KMS-11 (cell line): ENCODE measurements at regions not wholly inside any gene's neighbourhood (a gene's known extent, or its start where the extent isn't known, plus 50 kb on each side); places are given as distances from the start of the nearest gene placed in this dataset.

Experiments used
- H2AFZ ChIP-seq: fragments of 200-600 bp; sonication (generic); 2 replicates; pipeline ENCODE4 v1.6.1; 2016; ENCODE audit warnings: antibody characterized with exemption, mixed run types, low read depth
- H3K27ac ChIP-seq: fragments of 200-600 bp; sonication (generic); 2 replicates; pipeline ENCODE4 v1.6.1; 2016; ENCODE audit warnings: mild to moderate bottlenecking, mixed run types
- H3K27me3 ChIP-seq: fragments of 200-600 bp; sonication (generic); 2 replicates; pipeline ENCODE4 v1.6.1; 2017; ENCODE audit warnings: mild to moderate bottlenecking, low read depth, mixed run types, moderate library complexity; ENCODE audit not compliant: insufficient read depth
- H3K36me3 ChIP-seq: fragments of 200-600 bp; sonication (generic); 2 replicates; pipeline ENCODE4 v1.6.1; 2017; ENCODE audit warnings: mild to moderate bottlenecking, mixed run types; ENCODE audit not compliant: insufficient read depth
- H3K4me1 ChIP-seq: fragments of 200-600 bp; sonication (generic); 2 replicates; pipeline ENCODE4 v1.6.1; 2016; ENCODE audit warnings: mild to moderate bottlenecking, low read depth, mixed run types; ENCODE audit not compliant: poor library complexity, severe bottlenecking
- H3K4me2 ChIP-seq: fragments of 200-600 bp; sonication (generic); 2 replicates; pipeline ENCODE4 v1.7.0; 2016; ENCODE audit warnings: mild to moderate bottlenecking, mixed run types
- H3K4me3 ChIP-seq: fragments of 200-600 bp; sonication (generic); IDR thresholded peaks from 2 replicates; pipeline ENCODE4 v1.6.1; 2017; ENCODE audit warnings: low read depth, low read length, mixed read lengths; ENCODE audit not compliant: insufficient read depth
- H3K79me2 ChIP-seq: fragments of 200-600 bp; sonication (generic); 2 replicates; pipeline ENCODE4 v1.6.1; 2016; ENCODE audit warnings: low read depth, mixed run types; ENCODE audit not compliant: insufficient read depth
- H3K9ac ChIP-seq: fragments of 200-600 bp; sonication (generic); 2 replicates; pipeline ENCODE4 v1.6.1; 2016; ENCODE audit warnings: mild to moderate bottlenecking, mixed run types
- H4K20me1 ChIP-seq: fragments of 200-600 bp; sonication (generic); 2 replicates; pipeline ENCODE4 v1.6.1; 2016; ENCODE audit warnings: mild to moderate bottlenecking, mixed run types; ENCODE audit not compliant: insufficient read depth
- CTCF ChIP-seq: fragments of 200-600 bp; sonication (generic); conservative IDR thresholded peaks from 2 replicates; pipeline ENCODE4 v1.6.1; 2017; ENCODE audit warnings: low read depth, mild to moderate bottlenecking, antibody characterized with exemption, low read length, moderate library complexity, mixed read lengths

DNA sequence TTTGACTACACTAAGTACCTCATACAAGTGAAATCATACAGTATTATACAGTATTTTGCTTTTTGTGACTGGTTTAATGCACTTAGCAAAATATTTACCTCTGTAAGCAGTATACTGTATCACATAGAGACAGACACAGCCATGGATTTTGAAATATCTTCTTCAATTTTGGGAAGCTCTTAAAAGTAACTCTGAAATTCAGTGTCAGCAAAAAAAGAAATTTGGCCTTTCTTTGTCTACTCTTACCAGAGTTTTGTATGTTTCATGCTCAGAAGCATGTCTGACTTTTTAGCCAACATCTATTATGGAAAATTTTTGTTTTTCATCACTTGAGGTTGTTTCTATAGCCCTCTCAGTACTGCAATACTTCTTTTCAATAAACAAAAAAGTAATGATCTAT, 1102.2 kb downstream of the TRHDE start:
- H4K20me1 ChIP-seq, result no peaks in the 10 kb centered on the region
- no peaks in the 10 kb centered on the region for H3K27me3 ChIP-seq
- no peak overlapping the region for H3K9ac ChIP-seq
- H3K4me2 ChIP-seq, result no peak overlapping the region
- H3K4me1 ChIP-seq, result no peaks in the 10 kb centered on the region
- no peak for TF ChIP-seq CTCF
- H3K4me3 ChIP-seq, result no peak overlapping the region
- H3K36me3 ChIP-seq, result no peaks in the 10 kb centered on the region
- no peak overlapping the region for H2AFZ ChIP-seq
- H3K27ac ChIP-seq, result no peak overlapping the region
- no peaks in the 10 kb centered on the region for H3K79me2 ChIP-seq

- Histone ChIP-seq H3K27me3 (no peaks in the 10 kb centered on the region), H4K20me1 (no peaks in the 10 kb centered on the region), H3K4me3 (no peak overlapping the region), H3K27ac (no peak overlapping the region), H3K4me1 (no peaks in the 10 kb centered on the region), H2AFZ (no peak overlapping the region), H3K4me2 (no peak overlapping the region), H3K9ac (no peak overlapping the region), H3K79me2 (no peaks in the 10 kb centered on the region), H3K36me3 (no peaks in the 10 kb centered on the region)
- no peak for TF ChIP-seq CTCF
Measured at GRCh38 chr12:73383584-73384222, 1111.5 kb downstream of the TRHDE start.

DNA sequence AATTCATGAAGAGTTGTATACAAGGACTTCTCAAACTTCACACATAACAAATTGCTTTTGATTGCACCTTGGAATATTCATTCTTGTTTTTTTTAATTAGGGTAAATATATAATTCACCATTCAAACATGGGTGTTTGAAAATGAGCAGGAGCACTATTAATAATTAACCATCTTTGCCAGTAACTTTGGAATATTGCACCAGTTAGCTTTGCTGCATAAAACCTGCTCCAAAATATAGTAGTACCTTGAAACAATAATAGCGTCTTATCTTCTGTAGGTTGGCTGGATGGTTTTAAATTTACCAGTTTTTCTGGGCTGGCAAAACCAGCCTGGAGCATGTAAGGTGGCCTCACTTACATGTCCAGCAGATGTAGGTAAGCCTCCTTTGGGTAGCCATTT, 1112.4 kb downstream of the TRHDE start:
- H3K27me3 ChIP-seq, result no peaks in the 10 kb centered on the region
- no peak overlapping the region for H3K9ac ChIP-seq
- no peaks in the 10 kb centered on the region for H3K4me1 ChIP-seq
- H3K79me2 ChIP-seq, result no peaks in the 10 kb centered on the region
- no peak overlapping the region for H3K4me2 ChIP-seq
- H3K36me3 ChIP-seq, result no peaks in the 10 kb centered on the region
- TF ChIP-seq CTCF, result no peak
- no peak overlapping the region for H2AFZ ChIP-seq
- H3K4me3 ChIP-seq, result no peak overlapping the region
- no peaks in the 10 kb centered on the region for H4K20me1 ChIP-seq
- no peak overlapping the region for H3K27ac ChIP-seq

DNA sequence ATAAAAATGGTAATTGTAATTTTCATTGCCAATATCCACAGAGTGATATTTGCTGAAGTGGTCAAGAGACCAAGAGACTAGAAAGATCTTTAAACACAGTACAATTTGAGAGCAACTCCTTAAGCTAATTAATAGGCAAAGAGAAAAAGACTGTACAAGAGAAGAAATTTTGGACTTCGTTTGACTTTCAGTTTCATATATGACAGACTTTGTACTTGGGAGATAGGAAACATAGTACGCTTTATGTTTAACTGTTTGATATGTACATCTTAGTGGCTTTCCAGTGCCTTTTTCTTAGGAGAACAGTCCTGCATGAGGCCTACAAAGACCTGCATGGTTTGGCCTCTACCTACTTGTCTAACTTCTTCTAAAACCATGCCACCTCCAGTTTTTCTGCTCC, 1118.1 kb downstream of the TRHDE start:
- Histone ChIP-seq H4K20me1 (no peaks in the 10 kb centered on the region), H3K4me1 (peaks cover 10% of the 10 kb centered on the region), H3K4me2 (peak overlapping the region; percentile 41), H3K27me3 (no peaks in the 10 kb centered on the region), H3K4me3 (no peak overlapping the region), H3K36me3 (no peaks in the 10 kb centered on the region), H3K79me2 (no peaks in the 10 kb centered on the region), H2AFZ (peak overlapping the region; percentile 56), H3K9ac (no peak overlapping the region), H3K27ac (no peak overlapping the region)
- no peak for TF ChIP-seq CTCF
